Activated T-helper 1 cell treated with Interleukin-2 at 50 U/mL for 16 hours (primary cell): ENCODE measurements at regions not wholly inside any gene's neighbourhood (a gene's known extent, or its start where the extent isn't known, plus 50 kb on each side); places are given as distances from the start of the nearest gene placed in this dataset.
"Not testable (repeated sequence)": the region's sequence is repeated elsewhere in the genome, so short reads cannot be mapped to it uniquely, and the experiment has no call there.

Source experiments
- DNase-seq: peaks from one replicate; pipeline ENCODE4 v3.0.0-alpha.2; 2020; ENCODE audit warnings: low read depth

- DNase-seq: no peak
Observed at GRCh38 chr7:4438723-4439245, 243.3 kb upstream of the FOXK1 start.

DNA sequence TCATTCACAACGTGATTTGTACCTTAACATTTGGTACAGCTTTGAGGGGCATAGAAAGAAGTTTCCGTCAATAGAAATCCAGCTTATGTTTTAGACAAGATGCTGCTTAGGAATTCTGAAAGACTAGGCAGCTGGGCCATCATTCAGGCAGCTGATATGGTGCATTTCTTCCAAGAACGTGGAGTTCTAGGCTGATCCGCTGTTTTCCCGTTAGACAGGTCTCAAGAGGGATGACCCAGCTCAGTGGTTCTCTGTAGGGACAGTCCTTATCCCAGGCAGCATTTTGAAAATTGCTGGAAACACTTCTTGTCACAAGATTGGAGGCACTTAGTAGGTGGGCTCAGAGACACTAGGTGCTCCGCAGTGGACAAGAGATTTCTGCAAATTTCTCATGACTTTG, 242.7 kb upstream of the FOXK1 start:
- DNase-seq: no peak

DNA sequence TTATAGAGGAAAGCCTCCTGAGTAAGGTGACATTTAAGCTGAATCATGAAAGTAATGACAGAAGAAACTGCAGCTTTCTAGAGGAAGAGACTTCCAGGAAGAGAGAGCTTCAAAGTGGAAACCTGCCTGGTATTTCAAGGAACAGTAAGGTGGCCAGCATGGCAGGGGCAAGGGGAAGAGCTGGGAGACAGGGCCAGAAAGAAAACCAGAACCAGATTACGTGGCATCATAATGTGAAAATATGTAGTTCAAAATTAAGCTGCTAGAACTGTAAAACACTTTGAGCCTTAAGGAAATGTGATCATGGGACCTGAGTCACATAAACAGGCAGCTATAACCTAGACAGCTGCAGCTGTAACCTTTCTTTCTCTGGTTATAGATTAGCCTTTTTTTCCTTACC, 238.0 kb upstream of the FOXK1 start:
- DNase-seq: no peak

DNA sequence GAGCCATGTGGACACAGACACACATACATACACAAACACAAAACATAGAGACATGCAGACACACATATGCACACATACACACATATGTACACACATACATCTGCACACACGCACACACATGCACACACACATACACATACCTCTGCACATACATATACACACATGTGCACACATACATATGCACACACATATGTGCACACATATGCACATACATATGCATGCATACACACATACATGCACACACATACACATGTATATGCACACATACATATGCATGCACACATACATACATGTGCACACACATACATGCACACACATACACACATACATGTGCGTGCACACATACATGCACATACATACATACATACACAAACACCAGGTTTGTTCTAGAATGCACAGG, 236.3 kb upstream of the FOXK1 start:
- no peak for DNase-seq

DNA sequence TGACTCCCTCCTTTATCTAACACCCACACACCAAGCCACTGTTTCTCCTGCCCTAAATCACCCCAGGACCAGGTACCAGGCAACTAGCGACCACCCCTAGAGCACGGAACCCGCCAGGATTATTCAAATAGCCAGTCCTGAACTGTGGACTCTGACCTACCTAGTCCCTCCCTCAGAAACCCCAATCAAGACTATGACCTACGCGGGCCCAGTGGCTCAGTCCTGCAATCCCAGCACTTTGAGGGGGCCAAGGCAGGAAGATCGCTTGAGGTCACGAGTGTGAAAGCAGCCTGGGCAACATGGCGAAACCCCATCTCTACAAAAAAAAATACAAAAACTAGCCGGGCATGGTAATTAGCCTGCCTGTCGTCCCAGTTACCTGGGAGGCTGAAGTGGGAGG, 232.8 kb upstream of the FOXK1 start:
- no peak for DNase-seq

GRCh38 chr7:4450483-4450882, 231.6 kb upstream of the FOXK1 start:
- DNase-seq: no peak

DNA sequence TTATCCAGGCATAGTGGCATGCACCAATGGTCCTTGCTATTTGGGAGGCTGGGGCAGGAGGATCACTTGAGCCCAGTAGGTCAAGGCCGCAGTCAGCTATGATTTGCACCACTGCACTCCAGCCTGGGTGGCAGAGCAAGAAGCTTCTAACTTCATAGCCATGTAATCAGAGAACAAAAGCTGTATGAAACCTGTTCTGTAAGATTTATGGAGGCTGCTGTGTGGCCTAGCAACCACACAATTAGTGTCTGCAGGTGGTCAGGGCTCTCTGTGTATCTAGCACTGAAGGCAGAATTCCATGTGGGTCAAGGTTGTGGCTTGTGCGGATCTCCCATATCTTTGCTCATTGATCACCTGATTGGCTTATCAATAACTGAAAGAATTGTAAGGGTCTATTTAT, 221.5 kb upstream of the FOXK1 start:
- no peak for DNase-seq

- DNase-seq: no peak
Observed at GRCh38 chr7:4461531-4461930, 220.6 kb upstream of the FOXK1 start.

- no peak for DNase-seq
Observed at GRCh38 chr7:4468320-4469102, 213.6 kb upstream of the FOXK1 start.

DNA sequence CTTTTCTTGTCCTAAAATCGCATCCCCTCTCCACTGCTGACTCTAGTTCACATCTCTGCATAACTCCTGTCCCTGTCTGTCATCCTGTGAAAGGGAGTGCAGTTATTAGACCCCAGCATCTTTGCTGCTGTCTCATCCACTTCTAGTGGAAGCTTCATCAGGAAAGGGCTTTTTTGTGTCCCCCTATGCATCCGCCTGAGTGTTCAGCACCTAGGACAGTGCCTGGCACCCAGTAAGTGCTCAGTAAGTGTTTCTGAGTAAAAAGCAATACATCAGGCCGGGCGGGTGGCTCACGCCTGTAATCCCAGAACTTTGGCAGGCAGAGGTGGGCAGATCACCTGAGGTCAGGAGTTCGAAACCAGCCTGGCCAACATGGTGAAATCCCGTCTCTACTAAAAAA, 211.8 kb upstream of the FOXK1 start:
- DNase-seq: no peak

- no peak for DNase-seq
Observed at GRCh38 chr7:4472728-4473127, 209.4 kb upstream of the FOXK1 start.

GRCh38 chr7:4479367-4480039, 202.6 kb upstream of the FOXK1 start:
- DNase-seq: no peak

DNA sequence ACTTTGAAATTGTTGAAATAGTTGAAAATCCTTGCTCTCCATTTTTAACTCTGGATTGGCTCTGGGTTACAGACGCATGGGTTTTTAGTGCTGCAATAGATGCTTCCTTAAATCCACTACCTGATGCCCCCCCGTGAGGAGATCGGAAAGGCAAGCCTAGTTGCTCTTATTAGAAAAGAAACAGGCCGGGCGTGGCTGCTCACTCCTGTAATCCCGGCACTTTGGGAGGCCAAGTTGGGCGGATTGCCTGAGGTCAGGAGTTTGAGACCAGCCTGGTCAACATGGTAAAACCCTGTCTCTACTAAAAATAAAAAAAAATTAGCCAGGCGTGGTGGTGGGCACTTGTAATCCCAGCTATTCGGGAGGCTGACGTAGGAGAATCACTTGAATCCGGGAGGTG, 202.0 kb upstream of the FOXK1 start:
- DNase-seq: not testable (repeated sequence)

- no peak for DNase-seq
Observed at GRCh38 chr7:4483851-4484250, 198.2 kb upstream of the FOXK1 start.

DNA sequence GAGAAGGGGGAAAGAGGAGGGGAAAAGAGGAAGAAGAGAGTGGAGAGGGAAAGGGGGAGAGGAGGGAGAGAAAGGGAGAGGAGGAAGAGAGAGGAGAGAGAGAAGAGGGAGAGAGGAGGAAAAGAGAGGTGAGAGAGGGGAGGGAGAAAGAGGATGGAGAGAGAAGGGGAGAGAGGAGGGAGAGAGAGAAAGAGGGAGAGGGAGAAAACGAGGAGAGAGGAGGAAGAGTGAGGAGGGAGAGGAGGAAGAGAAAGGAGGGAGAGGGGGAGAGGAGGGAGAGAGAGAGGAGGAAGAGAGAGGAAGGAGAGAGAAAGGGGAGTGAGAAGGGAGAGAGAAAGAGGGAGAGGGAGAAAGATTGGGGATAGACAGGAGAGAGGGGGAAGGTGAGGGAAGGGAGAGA, 197.6 kb upstream of the FOXK1 start:
- DNase-seq: no peak

GRCh38 chr7:4486907-4487306, 195.2 kb upstream of the FOXK1 start:
- DNase-seq: no peak

DNA sequence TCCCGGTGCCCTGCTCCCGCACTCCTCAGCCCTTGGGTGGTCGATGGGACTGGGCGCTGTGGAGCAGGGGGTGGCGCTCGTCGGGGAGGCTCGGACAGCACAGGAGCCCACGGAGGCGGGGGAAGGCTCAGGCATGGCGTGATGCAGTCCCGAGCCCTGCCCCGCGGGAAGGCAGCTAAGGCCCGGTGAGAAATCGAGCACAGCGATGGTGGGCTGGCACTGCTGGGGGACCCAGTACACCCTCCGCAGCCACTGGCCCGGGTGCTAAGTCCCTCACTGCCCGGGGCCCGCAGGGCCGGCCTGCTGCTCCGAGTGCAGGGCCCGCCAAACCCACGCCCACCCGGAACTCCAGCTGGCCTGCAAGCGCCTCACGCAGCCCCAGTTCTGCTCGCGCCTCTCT, 185.2 kb upstream of the FOXK1 start:
- not testable (repeated sequence) for DNase-seq

DNA sequence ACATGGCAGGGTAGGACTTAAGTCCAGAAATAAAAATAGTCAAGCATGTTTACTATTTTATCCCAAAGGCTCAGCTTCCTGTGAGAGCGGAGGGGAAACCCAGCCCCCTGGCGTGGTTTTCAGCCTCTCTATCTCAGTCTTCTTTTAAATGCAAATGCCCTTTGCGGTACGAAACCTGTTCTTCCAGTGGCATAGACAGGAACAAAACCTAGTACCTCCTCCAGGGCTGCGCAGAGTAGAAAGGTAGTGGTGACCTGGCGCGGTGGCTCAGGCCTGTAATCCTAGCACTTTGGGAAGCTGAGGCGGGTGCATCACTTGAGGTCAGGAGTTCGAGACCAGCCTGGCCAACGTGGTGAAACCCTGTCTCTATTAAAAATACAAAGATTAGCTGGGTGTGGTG, 181.3 kb upstream of the FOXK1 start:
- DNase-seq: no peak

- not testable (repeated sequence) for DNase-seq
Observed at GRCh38 chr7:4507886-4508285, 174.2 kb upstream of the FOXK1 start.

GRCh38 chr7:4513450-4513849, 168.6 kb upstream of the FOXK1 start:
- no peak for DNase-seq

DNA sequence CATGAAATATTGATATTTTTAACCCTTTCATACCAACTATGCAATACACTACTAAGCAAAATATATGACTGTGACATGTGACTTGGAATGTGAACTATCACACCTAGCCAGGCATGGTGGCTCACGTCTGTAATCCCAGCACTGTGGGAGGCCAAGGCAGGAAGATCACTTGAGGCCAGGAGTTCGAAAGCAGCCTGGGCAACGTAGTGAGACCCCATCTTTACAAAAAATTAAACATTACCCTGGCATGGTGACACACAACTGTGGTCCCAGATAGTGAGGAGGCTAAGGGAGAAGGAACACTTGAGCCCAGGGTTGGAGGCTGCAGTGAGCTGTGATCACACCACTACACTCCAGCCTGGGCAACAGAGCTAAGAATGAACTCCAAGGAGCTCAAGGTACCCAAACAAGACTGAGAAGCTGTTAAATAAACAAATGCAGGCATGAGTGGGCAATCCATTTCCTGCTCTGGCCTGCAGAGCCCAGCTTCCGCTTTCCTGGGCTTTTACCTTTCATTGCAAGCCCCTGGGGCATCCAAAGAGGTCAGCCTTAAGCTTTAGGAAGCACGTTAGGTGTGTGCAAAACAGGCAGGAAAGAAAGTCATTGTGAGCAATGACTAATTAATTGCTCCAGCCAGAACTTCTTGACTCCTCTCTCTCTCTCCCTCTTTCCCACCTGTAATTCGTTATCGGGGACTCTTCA, 162.1 kb upstream of the FOXK1 start:
- no peak for DNase-seq

- no peak for DNase-seq
Observed at GRCh38 chr7:4523219-4523618, 158.9 kb upstream of the FOXK1 start.

- DNase-seq: no peak
Observed at GRCh38 chr7:4523873-4524272, 158.2 kb upstream of the FOXK1 start.
